ENCODE measurements at regions not wholly inside any gene's neighbourhood (a gene's known extent, or its start where the extent isn't known, plus 50 kb on each side); places are given as distances from the start of the nearest gene placed in this dataset.

- ATAC-seq, result no peak
- TF ChIP-seq FOXM1 (IDR thresholded peaks at IDR 0.05; ENCODE audit: low read depth, low read length) (no peak), JUNB (IDR thresholded peaks at IDR 0.05) (no peak), NFXL1 (IDR thresholded peaks at IDR 0.05; ENCODE audit: borderline replicate concordance) (no peak), TCF7 (IDR thresholded peaks at IDR 0.05; ENCODE audit: borderline replicate concordance) (no peak), ZNF622 (IDR thresholded peaks at IDR 0.05) (no peak), SMAD5 (IDR thresholded peaks at IDR 0.05; ENCODE audit: low read depth) (no peak), IKZF1 (conservative IDR thresholded peaks at IDR 0.05) (no peak), HCFC1 (IDR thresholded peaks at IDR 0.05; ENCODE audit: low read length) (no peak)
- Histone ChIP-seq H3K4me2 (ENCODE audit: control insufficient read depth, insufficient read depth) (no peak overlapping the region), H3K4me3 (no peak overlapping the region), H3K4me1 (ENCODE audit: control insufficient read depth, insufficient read depth, low read length) (no peaks in the 10 kb centered on the region), H2AFZ (ENCODE audit: control insufficient read depth, low read depth, low read length) (no peak overlapping the region), H3K36me3 (ENCODE audit: control insufficient read depth in 2 of 2, insufficient read depth in 2 of 2, low read length in 1 of 2) (no peaks in the 10 kb centered on the region), H3K9me3 (replicated peaks; ENCODE audit: control insufficient read depth, insufficient read depth, low read length) (peaks cover 2% of the 10 kb centered on the region; the same call in 2 of the 3 replicates), H3K79me2 (ENCODE audit: control insufficient read depth, insufficient read depth, low read length) (no peaks in the 10 kb centered on the region), H3K27ac (ENCODE audit: control insufficient read depth, insufficient read depth) (no peak overlapping the region), H4K20me1 (ENCODE audit: control insufficient read depth, insufficient read depth) (no peaks in the 10 kb centered on the region), H3K9ac (ENCODE audit: control insufficient read depth, insufficient read depth, low read length) (no peak overlapping the region), H3K27me3 (replicated peaks in 1 of 2; ENCODE audit: control insufficient read depth in 2 of 2, insufficient read depth in 2 of 2, low read length in 1 of 2) (no peaks in the 10 kb centered on the region; a peak in 1 of 4 replicates)
- ChIA-PET CTCF (interaction anchor here (0.5 to 8.7 kb wide), 4 partner anchors 24 to 424 kb away, joined by 3 to 264 read pairs (median 3); partner anchors contain the start of gene CCL1), RAD21 (ENCODE audit: unreplicated experiment) (interaction anchor here (0.5 to 7.5 kb wide), 2 partner anchors 27 to 159 kb away, joined by 3 to 83 read pairs; partner anchors contain the start of gene CCL1), POLR2A (no interaction called here), SMC1A (ENCODE audit: uncharacterized antibody, unreplicated experiment) (interaction anchor here (3.4 kb wide), 1 partner anchor 158 kb away, joined by 80 read pairs; the partner anchor contains the start of gene CCL1)
- no peak for DNase-seq (ENCODE audit: low read depth, low spot score)
- in situ Hi-C loops (cut with MboI) (loop anchor here (5.0 to 25.0 kb wide), 2 partner anchors 159 to 909 kb away; partner anchors contain the start of genes CCL1, FNDC8 and RAD51D), intact Hi-C loops (cut with micrococcal nuclease; ENCODE audit: unreplicated experiment) (loop anchor here (5.0 kb wide), 1 partner anchor 39 kb away; no protein-coding TSS in a partner anchor)
- WGBS (ENCODE audit: insufficient coverage, insufficient replicate concordance, low lambda C conversion rate, missing lambda C conversion rate), result 23% methylated on average over 4 of the region's 4 CpGs
- FAIRE-seq, result no peak
- no TSS peak for BruUV-seq (replicated peaks)
These were observed 52.0 kb upstream of the CCL2 start for GRCh38 chr17:34203018-34203638.

Measured in GM12878 (cell line).